CD4-positive, alpha-beta T cell (primary cell): ENCODE measurements at regions not wholly inside any gene's neighbourhood (a gene's known extent, or its start where the extent isn't known, plus 50 kb on each side); places are given as distances from the start of the nearest gene placed in this dataset.

Experiments
- ATAC-seq: fragments of 200-7000 bp; cut with Tn5 transposase; one replicate; pipeline ENCODE4 v1.10.0; 2022; ENCODE audit warnings: mild to moderate bottlenecking; ENCODE audit not compliant: poor library complexity
- CTCF ChIA-PET: fragments of 350-600 bp; sonication (Branson Sonifier 250); formaldehyde crosslinking; loops from one replicate; lab custom pipeline; 2021; ENCODE audit warnings: antibody characterized with exemption, inconsistent platforms; lab: Charles Lee
- POLR2A ChIA-PET: fragments of 350-600 bp; sonication (Branson Sonifier 250); formaldehyde crosslinking; loops from one replicate; lab custom pipeline; 2021; ENCODE audit warnings: antibody characterized with exemption, inconsistent platforms; lab: Charles Lee
- DNase-seq, 14 experiments: peaks; one replicate each; pipeline ENCODE4 v3.0.0-alpha.2; 2013 to 2020; ENCODE audit warnings: mixed read lengths in 2 of 14
- H3K27ac ChIP-seq, 2 donors: one replicate each; pipeline versions ENCODE4 v1.5.1 to v1.7.0; 2013; ENCODE audit warnings: low read length in 2 of 2, low read depth in 1 of 2, mild to moderate bottlenecking in 1 of 2
- H3K27me3 ChIP-seq, 2 experiments: 1 replicate in 1 of 2; 2 replicates in 1 of 2; pipeline versions ENCODE4 v1.6.1 to v1.7.0; 2013; ENCODE audit warnings: low read length in 2 of 2, control low read depth in 1 of 2, mild to moderate bottlenecking in 1 of 2, moderate library complexity in 1 of 2; ENCODE audit not compliant: insufficient read depth in 2 of 2, control insufficient read depth in 1 of 2
- H3K36me3 ChIP-seq: one replicate; pipeline ENCODE4 v1.6.1; 2013; ENCODE audit warnings: low read length, control low read depth; ENCODE audit not compliant: insufficient read depth
- H3K4me1 ChIP-seq: one replicate; pipeline ENCODE4 v1.6.1; 2013; ENCODE audit warnings: low read length, control low read depth; ENCODE audit not compliant: insufficient read depth
- H3K4me3 ChIP-seq: one replicate; pipeline ENCODE4 v1.5.1; 2013; ENCODE audit warnings: mild to moderate bottlenecking, low read length, moderate library complexity
- H3K9me3 ChIP-seq, 2 experiments: 1 replicate in 1 of 2; 2 replicates in 1 of 2; pipeline versions ENCODE4 v1.6.1 to v1.7.0; 2013; ENCODE audit warnings: low read length in 2 of 2, mild to moderate bottlenecking in 2 of 2, control low read depth in 1 of 2, moderate library complexity in 1 of 2; ENCODE audit not compliant: control insufficient read depth in 1 of 2, insufficient read depth in 1 of 2
- H3K27ac Mint-ChIP-seq: one replicate; pipeline ENCODE4 v1.8.0; 2020; ENCODE audit warnings: mixed read lengths
- H3K27me3 Mint-ChIP-seq: one replicate; pipeline ENCODE4 v1.8.0; 2021; ENCODE audit warnings: mixed read lengths
- H3K36me3 Mint-ChIP-seq: one replicate; pipeline ENCODE4 v1.8.0; 2021; ENCODE audit warnings: low read depth, mixed read lengths
- H3K4me1 Mint-ChIP-seq: one replicate; pipeline ENCODE4 v1.8.0; 2021; ENCODE audit warnings: low read depth, mixed read lengths
- H3K4me3 Mint-ChIP-seq: one replicate; pipeline ENCODE4 v1.8.0; 2020; ENCODE audit warnings: mild to moderate bottlenecking, mixed read lengths
- H3K9me3 Mint-ChIP-seq: one replicate; pipeline ENCODE4 v1.8.0; 2020; ENCODE audit warnings: mixed read lengths
- CTCF ChIP-seq: fragments of 200-600 bp; IDR thresholded peaks from one replicate; pipeline ENCODE4 v1.8.0; 2022; ENCODE audit warnings: antibody characterized with exemption, mild to moderate bottlenecking
- intact Hi-C, 2 experiments: fragments of 100-400 bp; cut with DNase I in 1 of 2; cut with micrococcal nuclease in 1 of 2; formaldehyde crosslinking; loops; one replicate each; pipeline versions ENCODE4 v1.15.1 to v1.9.0; 2023 to 2025; cut with DNase I, micrococcal nuclease

DNA sequence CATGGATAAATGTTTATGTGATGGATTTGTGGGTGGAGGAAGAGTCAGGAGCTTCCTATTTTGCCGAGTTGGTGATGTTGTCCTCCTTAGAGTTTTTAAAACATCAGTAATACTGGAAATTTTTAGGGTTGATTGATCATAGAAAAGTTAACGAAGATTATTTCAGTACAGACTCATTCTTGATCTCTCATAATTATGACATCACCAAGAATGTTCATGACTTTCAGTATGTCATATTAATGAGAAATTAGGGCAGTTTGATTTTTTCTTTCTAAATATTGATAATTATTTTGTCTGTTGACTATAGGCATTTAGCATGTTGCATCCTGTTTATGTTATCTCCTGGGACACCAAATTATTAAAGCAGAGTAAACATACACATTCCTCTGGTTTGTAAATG, 512.2 kb downstream of the CD109 start:
- ChIA-PET POLR2A (no interaction called here), CTCF (no interaction called here)
- no peaks in the 10 kb centered on the region for H3K4me1 Mint-ChIP-seq
- H3K9me3 Mint-ChIP-seq = peaks cover 20% of the 10 kb centered on the region
- TF ChIP-seq CTCF = no peak
- no peak overlapping the region for H3K4me3 Mint-ChIP-seq
- no peak for ATAC-seq
- Histone ChIP-seq H3K36me3 (no peaks in the 10 kb centered on the region), H3K4me3 (no peak overlapping the region), H3K9me3 (peaks cover 0 to 11% of the 10 kb centered on the region in 2 experiments), H3K27ac (no peak overlapping the region), H3K4me1 (no peaks in the 10 kb centered on the region), H3K27me3 (no peaks in the 10 kb centered on the region)
- intact Hi-C loops = no loop called here
- no peaks in the 10 kb centered on the region for H3K36me3 Mint-ChIP-seq
- no peak overlapping the region for H3K27ac Mint-ChIP-seq
- DNase-seq = no peak
- H3K27me3 Mint-ChIP-seq = no peaks in the 10 kb centered on the region

DNA sequence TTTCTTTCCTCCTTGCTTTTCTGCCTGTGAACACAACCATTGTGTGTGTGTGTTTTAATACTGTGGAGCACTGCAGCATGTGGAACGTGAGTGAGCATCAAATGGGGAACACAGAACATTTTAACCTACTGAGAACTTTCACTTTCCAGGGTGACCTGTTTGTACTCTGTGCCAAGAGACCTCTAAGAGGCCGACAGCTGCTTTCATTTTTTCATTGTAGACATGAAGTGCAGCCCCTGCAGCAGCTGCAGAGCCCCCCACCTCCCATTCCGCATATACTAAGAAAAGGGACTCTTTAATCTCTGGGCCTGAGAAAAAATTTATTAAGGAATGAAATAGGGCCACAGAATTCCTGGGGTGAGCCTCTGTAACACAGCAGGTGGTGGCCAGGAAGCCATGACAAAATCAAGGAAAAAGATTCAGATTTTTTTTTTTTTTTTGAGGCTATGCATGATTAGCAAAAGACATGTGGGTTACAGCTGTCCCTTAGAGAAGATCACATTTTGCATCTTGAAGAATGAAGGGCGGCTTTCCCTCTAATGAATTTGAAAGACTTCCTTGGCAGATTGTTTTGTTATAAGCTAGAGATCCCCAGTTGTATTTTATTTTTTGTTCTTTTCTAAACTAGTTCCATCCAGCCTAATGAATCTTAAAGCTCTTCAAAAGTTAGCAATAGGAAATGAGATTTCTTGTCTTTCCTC, 503.4 kb downstream of the CD109 start:
- Histone ChIP-seq H3K27me3 (no peaks in the 10 kb centered on the region), H3K4me3 (no peak overlapping the region), H3K36me3 (no peaks in the 10 kb centered on the region), H3K4me1 (no peaks in the 10 kb centered on the region), H3K27ac (no peak overlapping the region), H3K9me3 (peaks cover 0 to 5% of the 10 kb centered on the region in 2 experiments)
- TF ChIP-seq CTCF = no peak
- peaks cover 7% of the 10 kb centered on the region for H3K9me3 Mint-ChIP-seq
- CTCF ChIA-PET = no interaction called here
- H3K4me1 Mint-ChIP-seq = no peaks in the 10 kb centered on the region
- POLR2A ChIA-PET = no interaction called here
- no peaks in the 10 kb centered on the region for H3K27me3 Mint-ChIP-seq
- intact Hi-C loops = no loop called here
- DNase-seq (no peak), ATAC-seq (no peak)
- H3K4me3 Mint-ChIP-seq = no peak overlapping the region
- no peak overlapping the region for H3K27ac Mint-ChIP-seq
- H3K36me3 Mint-ChIP-seq = no peaks in the 10 kb centered on the region

- H3K27me3 Mint-ChIP-seq = no peaks in the 10 kb centered on the region
- intact Hi-C loops = no loop called here
- no peak for TF ChIP-seq CTCF
- H3K36me3 Mint-ChIP-seq = no peaks in the 10 kb centered on the region
- Histone ChIP-seq H3K9me3 (peaks cover 0 to 10% of the 10 kb centered on the region in 2 experiments), H3K27me3 (no peaks in the 10 kb centered on the region), H3K36me3 (no peaks in the 10 kb centered on the region), H3K27ac (no peak overlapping the region), H3K4me3 (no peak overlapping the region), H3K4me1 (no peaks in the 10 kb centered on the region)
- H3K4me1 Mint-ChIP-seq = no peaks in the 10 kb centered on the region
- DNase-seq = no peak
- ATAC-seq = no peak
- peaks cover 7% of the 10 kb centered on the region for H3K9me3 Mint-ChIP-seq
- POLR2A ChIA-PET = no interaction called here
- H3K27ac Mint-ChIP-seq = no peak overlapping the region
- no peak overlapping the region for H3K4me3 Mint-ChIP-seq
- CTCF ChIA-PET = no interaction called here
These were observed 501.3 kb downstream of the CD109 start for GRCh38 chr6:74197310-74197709.
